ENCODE measurements at regions not wholly inside any gene's neighbourhood (a gene's known extent, or its start where the extent isn't known, plus 50 kb on each side); places are given as distances from the start of the nearest gene placed in this dataset.

- H3K4me1 ChIP-seq (ENCODE audit: insufficient read depth), result no peaks in the 10 kb centered on the region
- no peak overlapping the region for H3K27ac Mint-ChIP-seq
- no peak; the same call in 2 of the 3 replicates for ATAC-seq
- no peaks in the 10 kb centered on the region for H3K79me2 ChIP-seq (replicated peaks; ENCODE audit: insufficient read depth)
- no peaks in the 10 kb centered on the region for H3K9me2 ChIP-seq (ENCODE audit: insufficient read depth)
- no peaks in the 10 kb centered on the region for H3K4me1 Mint-ChIP-seq
- H4K20me1 ChIP-seq (replicated peaks; ENCODE audit: insufficient read depth), result no peaks in the 10 kb centered on the region
- H3K36me3 ChIP-seq (ENCODE audit: insufficient read depth), result no peaks in the 10 kb centered on the region
- no peak overlapping the region for H3K4me2 ChIP-seq
- no peaks in the 10 kb centered on the region for H3F3A ChIP-seq (replicated peaks; ENCODE audit: low read depth)
- DNase-seq (ENCODE audit: low spot score), result peak; percentile 21
- H3K36me3 Mint-ChIP-seq (ENCODE audit: low read depth), result no peaks in the 10 kb centered on the region
- H3K4me3 Mint-ChIP-seq, result no peak overlapping the region
- no peak overlapping the region for H2AFZ ChIP-seq
- no peaks in the 10 kb centered on the region for H3K27me3 ChIP-seq (ENCODE audit: insufficient read depth)
- H3K27ac ChIP-seq (ENCODE audit: low read depth), result no peak overlapping the region
- TF ChIP-seq ZNF462 (CRISPR knock-in tag; IDR thresholded peaks at IDR 0.05), result no peak
- TF ChIP-seq ZNF331 (CRISPR knock-in tag; IDR thresholded peaks at IDR 0.05; ENCODE audit: low read depth), result no peak
- no peak for TF ChIP-seq ETS1 (IDR thresholded peaks at IDR 0.05)
- no peak for TF ChIP-seq JUNB (IDR thresholded peaks at IDR 0.05; ENCODE audit: unreplicated experiment)
- TF ChIP-seq CTCF (conservative IDR thresholded peaks at IDR 0.05; ENCODE audit: low read depth in 2 of 2), result no peak
- TF ChIP-seq REST (IDR thresholded peaks at IDR 0.05; ENCODE audit: unreplicated experiment), result no peak
- TF ChIP-seq ZNF114 (CRISPR knock-in tag; IDR thresholded peaks at IDR 0.05), result no peak
- TF ChIP-seq EZH2 (IDR thresholded peaks at IDR 0.05; ENCODE audit: low read depth, unreplicated experiment), result no peak
- TF ChIP-seq NANOG (IDR thresholded peaks at IDR 0.05; ENCODE audit: borderline replicate concordance), result no peak
- no peak for TF ChIP-seq POLR2AphosphoS5 (IDR thresholded peaks at IDR 0.05; ENCODE audit: low read depth)
- no peak for TF ChIP-seq STAT1 (IDR thresholded peaks at IDR 0.05; ENCODE audit: unreplicated experiment)
- no peak for TF ChIP-seq CREB1 (CRISPR knock-in tag; IDR thresholded peaks at IDR 0.05; ENCODE audit: low read depth)
- H3K4me3 ChIP-seq, result no peak overlapping the region
- H3K9me3 Mint-ChIP-seq, result no peaks in the 10 kb centered on the region
- no peaks in the 10 kb centered on the region for H3K27me3 Mint-ChIP-seq (ENCODE audit: insufficient read depth, low read depth, poor library complexity)
These were observed 1237.5 kb upstream of the CDH9 start for GRCh38 chr5:28275931-28276330.

All from GM23338 (cell line).